SK-MEL-5 (cell line): ENCODE measurements at regions not wholly inside any gene's neighbourhood (a gene's known extent, or its start where the extent isn't known, plus 50 kb on each side); places are given as distances from the start of the nearest gene placed in this dataset.

ENCODE experiments used
- DNase-seq: peaks from one replicate; pipeline ENCODE4 v3.0.0-alpha.2; 2016; ENCODE audit warnings: low read depth, low spot score
- in situ Hi-C: cut with HindIII; loops from 2 replicates; pipeline ENCODE4 v1.10.0; 2016; ENCODE audit warnings: low sequenced_read_pairs, high pct_unique_total_duplicates, low pct_unique_long_range_greater_than_20kb

GRCh38 chr11:115042002-115042401 is 363.7 kb downstream of the NXPE2 start:
- in situ Hi-C loops = no loop called here
- no peak for DNase-seq

GRCh38 chr11:115047631-115048030 is 369.3 kb downstream of the NXPE2 start:
- in situ Hi-C loops = no loop called here
- no peak for DNase-seq

GRCh38 chr11:115049796-115050195 is 371.5 kb downstream of the NXPE2 start:
- in situ Hi-C loops = no loop called here
- DNase-seq = no peak

GRCh38 chr11:115050756-115051155 is 372.4 kb downstream of the NXPE2 start:
- in situ Hi-C loops = no loop called here
- no peak for DNase-seq

GRCh38 chr11:115051938-115052590 is 373.7 kb downstream of the NXPE2 start:
- in situ Hi-C loops = no loop called here
- no peak for DNase-seq

GRCh38 chr11:115052601-115053000 is 374.3 kb downstream of the NXPE2 start:
- in situ Hi-C loops = no loop called here

GRCh38 chr11:115054570-115055538 is 376.5 kb downstream of the NXPE2 start:
- in situ Hi-C loops = no loop called here
- no peak for DNase-seq

More at GRCh38 chr11:115052601-115053000, 374.3 kb downstream of the NXPE2 start:
- no peak for DNase-seq

GRCh38 chr11:115056514-115056913 is 378.2 kb downstream of the NXPE2 start:
- in situ Hi-C loops = no loop called here
- DNase-seq = no peak

GRCh38 chr11:115060840-115061239 is 382.5 kb downstream of the NXPE2 start:
- in situ Hi-C loops = no loop called here
- no peak for DNase-seq

GRCh38 chr11:115065314-115065713 is 387.0 kb downstream of the NXPE2 start:
- DNase-seq = no peak
- in situ Hi-C loops = no loop called here

GRCh38 chr11:115065830-115066664 is 387.7 kb downstream of the NXPE2 start:
- in situ Hi-C loops = no loop called here
- DNase-seq = no peak

GRCh38 chr11:115067471-115067870 is 389.1 kb downstream of the NXPE2 start:
- DNase-seq = no peak
- in situ Hi-C loops = no loop called here

GRCh38 chr11:115067900-115068530 is 389.7 kb downstream of the NXPE2 start:
- in situ Hi-C loops = no loop called here
- no peak for DNase-seq

- in situ Hi-C loops = no loop called here
Observed at GRCh38 chr11:115069599-115069998, 391.3 kb downstream of the NXPE2 start.

GRCh38 chr11:115075356-115075755 is 397.0 kb downstream of the NXPE2 start:
- DNase-seq = no peak
- in situ Hi-C loops = no loop called here

More at GRCh38 chr11:115069599-115069998, 391.3 kb downstream of the NXPE2 start:
- no peak for DNase-seq

- no peak for DNase-seq
- in situ Hi-C loops = no loop called here
Observed at GRCh38 chr11:115077740-115078139, 399.4 kb downstream of the NXPE2 start.
